Kidney (tissue), 10 donors: ENCODE measurements at regions not wholly inside any gene's neighbourhood (a gene's known extent, or its start where the extent isn't known, plus 50 kb on each side); places are given as distances from the start of the nearest gene placed in this dataset.
A peak's percentile ranks its signal among the peaks of the same experiment; 100 is the strongest.
"Not testable (repeated sequence)": the region's sequence is repeated elsewhere in the genome, so short reads cannot be mapped to it uniquely, and the experiment has no call there.

Experiments used
- DNase-seq, 5 donors: peaks; one replicate each; pipeline ENCODE4 v3.0.0-alpha.2; 2013 to 2020
- FAIRE-seq: peaks from 2 replicates; lab custom pipeline; 2012; peaks lifted over from hg19 to GRCh38; lab: Jason Lieb, UNC
- H3K27ac ChIP-seq, 2 donors: one replicate each; pipeline ENCODE4 v1.7.0; 2013; ENCODE audit warnings: low read depth in 2 of 2, low read length in 2 of 2, inconsistent platforms in 1 of 2
- H3K27me3 ChIP-seq: one replicate; pipeline ENCODE4 v1.7.1; 2013; ENCODE audit warnings: low read length, inconsistent platforms; ENCODE audit not compliant: control insufficient read depth, insufficient read depth
- H3K36me3 ChIP-seq, 3 donors: one replicate each; pipeline versions ENCODE4 v1.7.0 to v1.7.1; 2013; ENCODE audit warnings: low read length in 3 of 3, control low read depth in 1 of 3, inconsistent platforms in 1 of 3; ENCODE audit not compliant: insufficient read depth in 3 of 3, control insufficient read depth in 2 of 3
- H3K4me1 ChIP-seq, 3 donors: one replicate each; pipeline versions ENCODE4 v1.7.0 to v1.7.1; 2013; ENCODE audit warnings: low read length in 3 of 3, inconsistent platforms in 1 of 3, low read depth in 1 of 3; ENCODE audit not compliant: control insufficient read depth in 2 of 3, insufficient read depth in 2 of 3
- H3K4me3 ChIP-seq, 3 donors: one replicate each; pipeline versions ENCODE4 v1.7.0 to v1.8.1; 2013; ENCODE audit warnings: low read length in 3 of 3, control low read depth in 1 of 3, inconsistent platforms in 1 of 3
- H3K9ac ChIP-seq, 3 donors: one replicate each; pipeline versions ENCODE4 v1.7.0 to v1.7.1; 2013; ENCODE audit warnings: low read length in 3 of 3, control low read depth in 1 of 3, inconsistent platforms in 1 of 3
- H3K9me3 ChIP-seq, 3 donors: one replicate each; pipeline versions ENCODE4 v1.7.0 to v1.7.1; 2013; ENCODE audit warnings: low read length in 3 of 3, control low read depth in 1 of 3, inconsistent platforms in 1 of 3; ENCODE audit not compliant: control insufficient read depth in 2 of 3, insufficient read depth in 1 of 3
- intact Hi-C: fragments of 100-400 bp; cut with DNase I; formaldehyde crosslinking; loops from one replicate; pipeline ENCODE4 v1.11.1; 2022
- donor health status: control.
- donor health status: control.
- donor health status: DM: yes; HTN: yes; CAD: no.
- donor health status: Normal renal cell carcinoma (clear cell type).

- intact Hi-C loops, H3K4me1 ChIP-seq, H3K27ac ChIP-seq, H3K4me3 ChIP-seq, H3K27me3 ChIP-seq, H3K9ac ChIP-seq, H3K36me3 ChIP-seq, FAIRE-seq, H3K9me3 ChIP-seq: not testable (repeated sequence)
- DNase-seq = peak in 1 of 5 donors; percentile 42
Observed at GRCh38 chr22:16183864-16184263, 408.7 kb downstream of the CCT8L2 start.
